B cell (primary cell): ENCODE measurements at regions not wholly inside any gene's neighbourhood (a gene's known extent, or its start where the extent isn't known, plus 50 kb on each side); places are given as distances from the start of the nearest gene placed in this dataset.

Source experiments
- ATAC-seq: fragments of 200-7000 bp; cut with Tn5 transposase; one replicate; pipeline ENCODE4 v1.10.0; 2021; ENCODE audit warnings: low read depth, mild to moderate bottlenecking, moderate number of reproducible peaks, moderate library complexity
- CTCF ChIA-PET: fragments of 350-600 bp; sonication (Branson Sonifier 250); formaldehyde crosslinking; loops from one replicate; lab custom pipeline; 2021; ENCODE audit warnings: antibody characterized with exemption, inconsistent platforms; lab: Charles Lee
- POLR2A ChIA-PET: fragments of 350-600 bp; sonication (Branson Sonifier 250); formaldehyde crosslinking; loops from one replicate; lab custom pipeline; 2021; ENCODE audit warnings: antibody characterized with exemption; lab: Charles Lee
- DNase-seq: peaks from one replicate; pipeline ENCODE4 v3.0.0; 2013
- H2AFZ ChIP-seq: 2 replicates; pipeline ENCODE4 v1.6.1; 2012; ENCODE audit warnings: mild to moderate bottlenecking, low read depth, low read length; ENCODE audit not compliant: insufficient read depth, poor library complexity, severe bottlenecking
- H3K27ac ChIP-seq, 2 donors: 1 replicate in 1 of 2; 2 replicates in 1 of 2; pipeline ENCODE4 v1.5.1; 2012 to 2013; ENCODE audit warnings: low read length in 2 of 2, mild to moderate bottlenecking in 2 of 2, moderate library complexity in 1 of 2
- H3K27me3 ChIP-seq, 4 experiments: fragments of 200-600 bp in 1 of 4; sonication (generic) in 1 of 4; replicated peaks in 1 of 4; 1 replicate in 2 of 4; 2 replicates in 2 of 4; pipeline versions ENCODE4 v1.6.1 to v1.7.0; 2013 to 2016; ENCODE audit warnings: low read length in 3 of 4, mild to moderate bottlenecking in 2 of 4, mixed read lengths in 1 of 4, moderate library complexity in 1 of 4; ENCODE audit not compliant: insufficient read depth in 4 of 4, control insufficient read depth in 3 of 4; ENCODE audit errors: control extremely low read depth in 1 of 4
- H3K36me3 ChIP-seq, 2 experiments: replicated peaks in 1 of 2; 1 replicate in 1 of 2; 2 replicates in 1 of 2; pipeline versions ENCODE4 v1.6.1 to v1.7.1; 2013; ENCODE audit warnings: low read length in 1 of 2; ENCODE audit not compliant: insufficient read depth in 2 of 2, control insufficient read depth in 1 of 2; ENCODE audit errors: control extremely low read depth in 1 of 2, extremely low read depth in 1 of 2
- H3K4me1 ChIP-seq, 2 donors: fragments of 200-600 bp in 1 of 2; sonication (generic) in 1 of 2; 1 replicate in 1 of 2; 2 replicates in 1 of 2; pipeline versions ENCODE4 v1.5.1 to v1.6.1; 2013 to 2017; ENCODE audit warnings: low read length in 2 of 2; ENCODE audit not compliant: control insufficient read depth in 2 of 2, insufficient read depth in 2 of 2
- H3K4me2 ChIP-seq: replicated peaks from 2 replicates; pipeline ENCODE3; 2012; ENCODE audit warnings: mild to moderate bottlenecking, low read depth, low read length; ENCODE audit not compliant: poor library complexity, severe bottlenecking
- H3K4me3 ChIP-seq, 5 experiments: fragments of 200-600 bp in 1 of 5; sonication (generic) in 1 of 5; 1 replicate in 3 of 5; 2 replicates in 2 of 5; pipeline versions ENCODE4 v1.5.1 to v1.7.0; 2011 to 2016; ENCODE audit warnings: low read length in 4 of 5, mild to moderate bottlenecking in 4 of 5, low read depth in 2 of 5, control low read depth in 1 of 5, moderate library complexity in 1 of 5; ENCODE audit not compliant: insufficient read depth in 1 of 5; ENCODE audit errors: control extremely low read depth in 1 of 5, extremely low read depth in 1 of 5
- H3K79me2 ChIP-seq: fragments of 200-600 bp; sonication (generic); one replicate; pipeline ENCODE4 v1.6.0; 2016; ENCODE audit warnings: low read length; ENCODE audit not compliant: control insufficient read depth, insufficient read depth
- H3K9ac ChIP-seq: fragments of 200-600 bp; sonication (generic); 2 replicates; pipeline ENCODE4 v1.6.1; 2017; ENCODE audit warnings: mild to moderate bottlenecking, low read length, moderate library complexity
- H3K9me3 ChIP-seq, 3 donors: one replicate each; pipeline versions ENCODE4 v1.6.1 to v1.7.1; 2013; ENCODE audit warnings: low read length in 2 of 3; ENCODE audit not compliant: control insufficient read depth in 2 of 3, insufficient read depth in 1 of 3; ENCODE audit errors: control extremely low read depth in 1 of 3
- H4K20me1 ChIP-seq: 2 replicates; pipeline ENCODE4 v1.6.0; 2012; ENCODE audit warnings: mild to moderate bottlenecking, low read length; ENCODE audit not compliant: insufficient read depth, control insufficient read depth, poor library complexity, severe bottlenecking
- H3K27ac Mint-ChIP-seq: one replicate; pipeline ENCODE4 v1.8.0; 2021; ENCODE audit warnings: mixed read lengths
- H3K27me3 Mint-ChIP-seq: one replicate; pipeline ENCODE4 v1.8.0; 2021; ENCODE audit warnings: mixed read lengths
- H3K4me1 Mint-ChIP-seq: one replicate; pipeline ENCODE4 v1.8.0; 2021; ENCODE audit warnings: mixed read lengths
- H3K4me3 Mint-ChIP-seq: one replicate; pipeline ENCODE4 v1.8.0; 2021; ENCODE audit warnings: mixed read lengths
- H3K9me3 Mint-ChIP-seq: one replicate; pipeline ENCODE4 v1.8.0; 2022; ENCODE audit warnings: mixed read lengths; ENCODE audit not compliant: insufficient read depth
- EZH2 ChIP-seq: IDR thresholded peaks from 2 replicates; pipeline ENCODE4 v1.6.1; 2012; ENCODE audit warnings: borderline replicate concordance, low read depth, mild to moderate bottlenecking, moderate library complexity, low read length; ENCODE audit not compliant: insufficient read depth, poor library complexity, severe bottlenecking
- WGBS: methylation state at CpG from one replicate; pipeline ENCODE4 v1.1.5; 2013; ENCODE audit warnings: missing lambda C conversion rate; ENCODE audit not compliant: insufficient coverage; 5-methylcytosine and 5-hydroxymethylcytosine counted together
- intact Hi-C: fragments of 100-400 bp; cut with micrococcal nuclease; formaldehyde crosslinking; loops from one replicate; pipeline ENCODE4 v1.10.0; 2022
- TF ChIP-seq, protein P1 (sequence below): fragments of 200-600 bp; IDR thresholded peaks from one replicate; pipeline ENCODE4 v1.8.0; 2022; ENCODE audit warnings: antibody characterized with exemption, mild to moderate bottlenecking

DNA sequence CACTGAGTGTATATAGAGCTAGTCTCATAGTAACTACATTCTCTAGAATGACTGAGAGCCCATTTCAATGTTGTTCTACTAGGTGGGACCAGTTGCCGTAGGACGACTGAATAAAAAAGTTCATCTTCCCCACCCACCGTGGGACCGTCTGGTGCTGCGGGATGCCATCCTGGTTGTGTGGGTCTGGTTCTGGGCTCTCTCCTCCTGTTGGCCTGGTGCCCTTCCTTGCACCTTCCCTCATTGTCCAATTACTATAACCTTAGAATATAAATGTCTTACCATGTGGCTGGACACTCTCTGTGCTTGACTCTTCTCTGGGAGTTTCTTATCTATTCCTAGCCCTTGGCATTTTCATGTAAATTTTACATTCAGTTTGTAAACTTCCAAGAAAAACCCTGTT lies 344.4 kb downstream of the TCERG1L start:
- Histone ChIP-seq H4K20me1 (no peaks in the 10 kb centered on the region), H3K79me2 (no peaks in the 10 kb centered on the region), H3K9me3 (peaks cover 0 to 32% (median 0%) of the 10 kb centered on the region in 3 donors), H2AFZ (no peak overlapping the region), H3K4me1 (no peaks in the 10 kb centered on the region), H3K27me3 (no peaks in the 10 kb centered on the region), H3K9ac (no peak overlapping the region), H3K36me3 (no peaks in the 10 kb centered on the region), H3K27ac (no peak overlapping the region), H3K4me3 (no peak overlapping the region), H3K4me2 (no peak overlapping the region)
- WGBS = 79% methylated on average over 3 of the region's 5 CpGs
- DNase-seq (no peak), ATAC-seq (no peak)
- intact Hi-C loops = no loop called here
- no peak overlapping the region for H3K4me3 Mint-ChIP-seq
- no peaks in the 10 kb centered on the region for H3K4me1 Mint-ChIP-seq
- no peak for TF ChIP-seq EZH2
- TF ChIP-seq, protein P1, sequence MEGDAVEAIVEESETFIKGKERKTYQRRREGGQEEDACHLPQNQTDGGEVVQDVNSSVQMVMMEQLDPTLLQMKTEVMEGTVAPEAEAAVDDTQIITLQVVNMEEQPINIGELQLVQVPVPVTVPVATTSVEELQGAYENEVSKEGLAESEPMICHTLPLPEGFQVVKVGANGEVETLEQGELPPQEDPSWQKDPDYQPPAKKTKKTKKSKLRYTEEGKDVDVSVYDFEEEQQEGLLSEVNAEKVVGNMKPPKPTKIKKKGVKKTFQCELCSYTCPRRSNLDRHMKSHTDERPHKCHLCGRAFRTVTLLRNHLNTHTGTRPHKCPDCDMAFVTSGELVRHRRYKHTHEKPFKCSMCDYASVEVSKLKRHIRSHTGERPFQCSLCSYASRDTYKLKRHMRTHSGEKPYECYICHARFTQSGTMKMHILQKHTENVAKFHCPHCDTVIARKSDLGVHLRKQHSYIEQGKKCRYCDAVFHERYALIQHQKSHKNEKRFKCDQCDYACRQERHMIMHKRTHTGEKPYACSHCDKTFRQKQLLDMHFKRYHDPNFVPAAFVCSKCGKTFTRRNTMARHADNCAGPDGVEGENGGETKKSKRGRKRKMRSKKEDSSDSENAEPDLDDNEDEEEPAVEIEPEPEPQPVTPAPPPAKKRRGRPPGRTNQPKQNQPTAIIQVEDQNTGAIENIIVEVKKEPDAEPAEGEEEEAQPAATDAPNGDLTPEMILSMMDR = no peak
- CTCF ChIA-PET = no interaction called here
- no peak overlapping the region for H3K27ac Mint-ChIP-seq
- no peaks in the 10 kb centered on the region for H3K27me3 Mint-ChIP-seq
- no peaks in the 10 kb centered on the region for H3K9me3 Mint-ChIP-seq
- POLR2A ChIA-PET = no interaction called here

DNA sequence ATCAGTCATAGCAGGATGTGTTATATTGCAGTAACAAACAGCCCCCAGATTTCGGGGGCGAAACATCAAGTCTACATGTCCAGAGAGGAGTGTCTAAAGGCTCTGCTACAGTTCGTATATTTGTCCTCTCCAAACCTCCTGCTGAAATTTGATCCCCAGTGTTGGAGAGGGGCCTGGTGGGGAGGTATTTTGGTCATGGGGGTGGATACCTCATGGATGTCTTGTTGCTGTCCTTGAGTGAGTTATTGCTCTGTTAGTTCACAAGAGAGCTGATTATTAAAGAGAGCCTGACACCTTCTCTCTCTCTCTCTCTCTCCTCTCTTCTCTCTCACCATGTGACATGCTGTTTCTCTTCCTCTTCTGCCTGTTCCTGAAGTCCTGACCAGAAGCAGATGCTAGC lies 343.7 kb downstream of the TCERG1L start:
- no peak overlapping the region for H3K27ac ChIP-seq
- WGBS = 58% methylated on average over 2 of the region's 3 CpGs
- H3K9me3 Mint-ChIP-seq = no peaks in the 10 kb centered on the region

More for the DNA sequence above, 343.7 kb downstream of the TCERG1L start:
- Mint-ChIP-seq H3K27ac (no peak overlapping the region), H3K4me1 (no peaks in the 10 kb centered on the region), H3K27me3 (no peaks in the 10 kb centered on the region), H3K4me3 (no peak overlapping the region)
- Histone ChIP-seq H3K9ac (no peak overlapping the region), H3K79me2 (no peaks in the 10 kb centered on the region), H4K20me1 (no peaks in the 10 kb centered on the region), H3K4me2 (no peak overlapping the region), H3K36me3 (no peaks in the 10 kb centered on the region), H3K4me1 (no peaks in the 10 kb centered on the region), H3K4me3 (no peak overlapping the region), H2AFZ (no peak overlapping the region), H3K27me3 (no peaks in the 10 kb centered on the region), H3K9me3 (peaks cover 0 to 27% (median 0%) of the 10 kb centered on the region in 3 donors)
- POLR2A ChIA-PET = no interaction called here
- DNase-seq (no peak), ATAC-seq (no peak)
- CTCF ChIA-PET = no interaction called here
- intact Hi-C loops = no loop called here
- TF ChIP-seq, protein P1 = no peak
- TF ChIP-seq EZH2 = no peak
